ENCODE measurements at regions not wholly inside any gene's neighbourhood (a gene's known extent, or its start where the extent isn't known, plus 50 kb on each side); places are given as distances from the start of the nearest gene placed in this dataset.

DNA sequence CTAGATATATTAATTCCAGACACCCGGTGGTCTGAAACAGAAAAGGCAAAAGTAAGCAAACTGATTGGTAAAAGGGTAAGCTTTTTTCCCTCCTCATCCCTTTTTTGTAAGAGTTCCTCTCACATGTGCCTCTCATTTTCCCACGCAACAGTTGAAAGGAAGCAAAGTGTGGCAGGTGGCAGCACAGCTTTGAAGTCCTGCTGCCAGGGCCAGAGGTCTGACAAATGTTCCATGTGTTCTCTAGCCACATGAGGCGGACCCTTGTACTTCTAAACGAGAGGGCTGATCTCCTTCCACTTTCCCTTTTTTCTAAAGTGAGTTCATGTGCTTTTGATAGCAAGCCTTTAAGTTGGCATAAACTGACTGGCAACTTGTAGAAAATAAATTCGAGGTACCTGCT, 217.5 kb downstream of the POLR1F start:
- no peak overlapping the region for H3K9ac ChIP-seq
- 33% methylated on average over 5 of the region's 5 CpGs for WGBS (ENCODE audit: low lambda C conversion rate)
- no peaks in the 10 kb centered on the region for H3K4me1 ChIP-seq (ENCODE audit: control insufficient read depth in 1 of 2, insufficient read depth in 2 of 2, low read depth in 1 of 2, low read length in 1 of 2)
- H3K79me2 ChIP-seq (ENCODE audit: insufficient read depth), result no peaks in the 10 kb centered on the region
- no peaks in the 10 kb centered on the region for H3K27me3 ChIP-seq (ENCODE audit: insufficient read depth)
- no peak overlapping the region for H3K27ac ChIP-seq (ENCODE audit: low read depth in 2 of 2, low read length in 1 of 2)
- TF ChIP-seq GABPA (IDR thresholded peaks at IDR 0.05; ENCODE audit: low read depth) (no peak), RXRA (IDR thresholded peaks at IDR 0.05; ENCODE audit: borderline replicate concordance, low read depth) (no peak), GATA2 (CRISPR knock-in tag; IDR thresholded peaks at IDR 0.05) (no peak), TEAD4 (IDR thresholded peaks at IDR 0.05; ENCODE audit: borderline replicate concordance, insufficient read depth) (no peak), SIN3A (IDR thresholded peaks at IDR 0.05; ENCODE audit: borderline replicate concordance, low read depth, low read length) (no peak), ELF1 (IDR thresholded peaks at IDR 0.05) (no peak)
- H3K4me2 ChIP-seq, result no peak overlapping the region
- no peaks in the 10 kb centered on the region for H3K9me3 ChIP-seq
- H4K20me1 ChIP-seq (ENCODE audit: insufficient read depth), result no peaks in the 10 kb centered on the region
- no peak overlapping the region for H2AFZ ChIP-seq (ENCODE audit: low read depth)
- DNase-seq, result no peak
- ChIA-PET CTCF (interaction anchor here (0.7 to 4.5 kb wide), 25 partner anchors 9 to 1277 kb away, joined by 3 to 45 read pairs (median 4); no protein-coding TSS in a partner anchor), POLR2A (no interaction called here)
- H3F3A ChIP-seq (replicated peaks; ENCODE audit: insufficient read depth), result no peaks in the 10 kb centered on the region
- no peaks in the 10 kb centered on the region for H3K9me2 ChIP-seq
- H3K4me3 ChIP-seq (ENCODE audit: low read depth in 2 of 2, low read length in 1 of 2), result no peak overlapping the region
- H3K36me3 ChIP-seq (replicated peaks in 1 of 2; ENCODE audit: control insufficient read depth in 1 of 2, insufficient read depth in 2 of 2, low read length in 1 of 2), result no peaks in the 10 kb centered on the region

DNA sequence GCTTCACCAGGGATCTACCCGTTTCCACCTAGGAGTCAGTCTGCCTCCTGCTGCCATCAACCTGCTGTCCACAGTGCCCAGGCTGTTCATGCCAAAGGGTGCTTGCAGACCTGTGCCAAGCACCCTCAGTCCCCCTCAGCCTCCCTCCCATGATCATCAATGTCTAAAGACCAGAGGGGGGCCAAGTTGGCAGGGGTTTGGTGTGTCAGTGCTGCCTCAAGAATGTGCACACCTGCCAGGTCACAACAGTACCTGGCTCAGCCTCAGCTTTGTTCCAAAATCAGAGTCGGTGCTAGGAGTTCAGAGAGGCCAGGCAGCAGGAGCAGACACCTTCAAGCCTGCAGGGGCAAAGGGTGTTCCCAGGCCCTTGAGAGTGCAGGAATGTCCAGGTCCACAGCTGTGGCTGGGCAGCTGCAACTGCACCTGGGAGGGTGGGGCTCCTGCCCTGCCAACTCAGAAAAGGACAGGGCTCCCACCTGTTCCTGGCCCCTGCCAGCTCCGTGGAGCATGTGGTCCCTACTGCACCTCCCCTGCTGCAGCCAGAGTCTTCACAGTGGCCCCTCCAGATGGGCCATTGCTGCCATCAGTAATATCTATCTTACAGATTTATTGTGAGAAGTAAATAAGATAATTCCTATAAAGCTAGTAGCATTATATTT, 219.5 kb downstream of the POLR1F start:
- Histone ChIP-seq H3K4me1 (ENCODE audit: control insufficient read depth in 1 of 2, insufficient read depth in 2 of 2, low read depth in 1 of 2, low read length in 1 of 2) (no peaks in the 10 kb centered on the region), H3K9ac (no peak overlapping the region), H3K27me3 (ENCODE audit: insufficient read depth) (no peaks in the 10 kb centered on the region), H3K79me2 (ENCODE audit: insufficient read depth) (no peaks in the 10 kb centered on the region), H3K9me2 (no peaks in the 10 kb centered on the region), H3K4me2 (no peak overlapping the region), H3F3A (replicated peaks; ENCODE audit: insufficient read depth) (no peaks in the 10 kb centered on the region), H2AFZ (ENCODE audit: low read depth) (no peak overlapping the region), H3K36me3 (replicated peaks in 1 of 2; ENCODE audit: control insufficient read depth in 1 of 2, insufficient read depth in 2 of 2, low read length in 1 of 2) (no peaks in the 10 kb centered on the region), H3K27ac (ENCODE audit: low read depth in 2 of 2, low read length in 1 of 2) (no peak overlapping the region), H3K9me3 (no peaks in the 10 kb centered on the region), H3K4me3 (ENCODE audit: low read depth in 2 of 2, low read length in 1 of 2) (no peak overlapping the region), H4K20me1 (ENCODE audit: insufficient read depth) (no peaks in the 10 kb centered on the region)
- CTCF ChIA-PET, result interaction anchor here (0.7 to 4.5 kb wide), 7 partner anchors 10 to 1137 kb away, joined by 3 to 45 read pairs (median 6); no protein-coding TSS in a partner anchor
- DNase-seq, result no peak
- POLR2A ChIA-PET, result no interaction called here
- 0% methylated on average over 3 of the region's 3 CpGs for WGBS (ENCODE audit: low lambda C conversion rate)
- TF ChIP-seq MEF2A (IDR thresholded peaks at IDR 0.05; ENCODE audit: borderline replicate concordance, low read depth), result no peak
- no peak for TF ChIP-seq RAD21 (IDR thresholded peaks at IDR 0.05; ENCODE audit: low read length)
- TF ChIP-seq SIN3A (IDR thresholded peaks at IDR 0.05; ENCODE audit: borderline replicate concordance, low read depth, low read length), result no peak
- TF ChIP-seq EP300 (IDR thresholded peaks at IDR 0.05; ENCODE audit: borderline replicate concordance in 1 of 2, low read depth in 1 of 2, low read length in 1 of 2), result no peak
- TF ChIP-seq RCOR1 (IDR thresholded peaks at IDR 0.05; ENCODE audit: low read length), result no peak
- no peak for TF ChIP-seq TAF1 (IDR thresholded peaks at IDR 0.05; ENCODE audit: borderline replicate concordance, low read depth, low read length)
- no peak for TF ChIP-seq NRF1 (IDR thresholded peaks at IDR 0.05; ENCODE audit: low read depth, low read length)
- TF ChIP-seq POLR2AphosphoS5 (IDR thresholded peaks at IDR 0.05; ENCODE audit: low read depth, low read length), result no peak
- TF ChIP-seq FOXM1 (IDR thresholded peaks at IDR 0.05; ENCODE audit: low read depth), result no peak
- TF ChIP-seq FOSL2 (IDR thresholded peaks at IDR 0.05; ENCODE audit: borderline replicate concordance, low read depth), result no peak
- TF ChIP-seq GATA2 (CRISPR knock-in tag; IDR thresholded peaks at IDR 0.05), result no peak
- TF ChIP-seq, protein P1, sequence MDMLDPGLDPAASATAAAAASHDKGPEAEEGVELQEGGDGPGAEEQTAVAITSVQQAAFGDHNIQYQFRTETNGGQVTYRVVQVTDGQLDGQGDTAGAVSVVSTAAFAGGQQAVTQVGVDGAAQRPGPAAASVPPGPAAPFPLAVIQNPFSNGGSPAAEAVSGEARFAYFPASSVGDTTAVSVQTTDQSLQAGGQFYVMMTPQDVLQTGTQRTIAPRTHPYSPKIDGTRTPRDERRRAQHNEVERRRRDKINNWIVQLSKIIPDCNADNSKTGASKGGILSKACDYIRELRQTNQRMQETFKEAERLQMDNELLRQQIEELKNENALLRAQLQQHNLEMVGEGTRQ (IDR thresholded peaks at IDR 0.05; ENCODE audit: borderline replicate concordance, low read depth, low read length), result no peak
- no peak for TF ChIP-seq NFIC (IDR thresholded peaks at IDR 0.05; ENCODE audit: borderline replicate concordance)
- no peak for TF ChIP-seq CHD2 (IDR thresholded peaks at IDR 0.05; ENCODE audit: low read length, partially characterized antibody)
- no peak for TF ChIP-seq RFX5 (IDR thresholded peaks at IDR 0.05; ENCODE audit: low read length)
- no peak for TF ChIP-seq YY1 (IDR thresholded peaks at IDR 0.05; ENCODE audit: low read depth)
- no peak for TF ChIP-seq MXI1 (IDR thresholded peaks at IDR 0.05; ENCODE audit: low read depth, low read length)
- TF ChIP-seq GABPA (IDR thresholded peaks at IDR 0.05; ENCODE audit: low read depth), result no peak
- no peak for TF ChIP-seq ELF1 (IDR thresholded peaks at IDR 0.05)
